GM12878 (cell line): ENCODE measurements at regions not wholly inside any gene's neighbourhood (a gene's known extent, or its start where the extent isn't known, plus 50 kb on each side); places are given as distances from the start of the nearest gene placed in this dataset.
"Not testable (repeated sequence)": the region's sequence is repeated elsewhere in the genome, so short reads cannot be mapped to it uniquely, and the experiment has no call there.

Experiments
- CHD2 ChIP-seq: IDR thresholded peaks from 2 replicates; pipeline ENCODE4 v1.6.1; 2011; ENCODE audit warnings: low read depth, low read length, improper control_type of control experiment, borderline replicate concordance
- HDAC2 ChIP-seq: fragments of 200-600 bp; sonication (generic); IDR thresholded peaks from 2 replicates; pipeline ENCODE4 v1.6.1; 2017
- LARP7 ChIP-seq: fragments of 450-650 bp; IDR thresholded peaks from 2 replicates; pipeline ENCODE4 v1.6.1; 2017; ENCODE audit warnings: mild to moderate bottlenecking
- NR2C1 ChIP-seq: fragments of 450-650 bp; IDR thresholded peaks from 2 replicates; pipeline ENCODE4 v1.6.1; 2017; ENCODE audit warnings: antibody characterized with exemption, mild to moderate bottlenecking, moderate library complexity
- RAD21 ChIP-seq: IDR thresholded peaks from 2 replicates; pipeline ENCODE4 v1.6.1; 2011; ENCODE audit warnings: mild to moderate bottlenecking, low read depth, low read length, moderate library complexity; ENCODE audit not compliant: insufficient read depth
- ZSCAN29 ChIP-seq: fragments of 450-650 bp; IDR thresholded peaks from 2 replicates; pipeline ENCODE4 v1.6.1; 2017; ENCODE audit warnings: mild to moderate bottlenecking, moderate library complexity
- ZZZ3 ChIP-seq: IDR thresholded peaks from 2 replicates; pipeline ENCODE4 v1.6.1; 2011; ENCODE audit warnings: low read depth; ENCODE audit not compliant: control insufficient read depth, insufficient read length
- TF ChIP-seq, protein P1 (sequence below), 3 experiments: IDR thresholded peaks in 2 of 3; conservative IDR thresholded peaks in 1 of 3; 2 replicates each; pipeline ENCODE4 v1.5.1; 2011; ENCODE audit warnings: low read depth in 3 of 3, low read length in 3 of 3, mild to moderate bottlenecking in 3 of 3, control low read depth in 2 of 3, moderate library complexity in 2 of 3, inconsistent platforms in 1 of 3, mixed read lengths in 1 of 3; ENCODE audit not compliant: control insufficient read depth in 2 of 3, insufficient read depth in 1 of 3; ENCODE audit errors: extremely low read depth in 1 of 3
- TF ChIP-seq, protein P2 (sequence below): IDR thresholded peaks from 2 replicates; pipeline ENCODE4 v1.6.1; 2011; ENCODE audit warnings: low read depth, low read length, improper control_type of control experiment, borderline replicate concordance

DNA sequence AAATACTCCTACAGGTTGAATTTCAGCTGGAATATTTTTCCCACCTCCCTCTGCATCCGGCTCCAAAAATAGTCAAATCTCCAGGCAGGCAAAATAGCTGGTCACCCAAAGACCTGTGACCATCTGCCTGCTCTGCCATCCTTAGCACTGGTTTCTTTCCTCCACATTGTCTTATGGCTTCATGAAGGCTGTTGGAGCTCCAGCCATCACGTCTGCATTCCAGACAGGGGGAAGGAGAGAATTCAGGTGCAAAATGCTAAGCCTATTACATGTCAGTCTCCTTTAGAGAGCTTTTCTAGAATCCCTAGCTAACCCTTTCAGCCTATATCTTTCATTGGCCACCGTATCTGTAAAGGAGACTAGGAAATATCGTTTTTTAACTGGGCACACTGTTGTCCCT is 367.7 kb downstream of the BCL2L11 start:
- not testable (repeated sequence) for TF ChIP-seq RAD21, LARP7, HDAC2, CHD2, ZSCAN29, NR2C1, ZZZ3
- TF ChIP-seq, protein P1, sequence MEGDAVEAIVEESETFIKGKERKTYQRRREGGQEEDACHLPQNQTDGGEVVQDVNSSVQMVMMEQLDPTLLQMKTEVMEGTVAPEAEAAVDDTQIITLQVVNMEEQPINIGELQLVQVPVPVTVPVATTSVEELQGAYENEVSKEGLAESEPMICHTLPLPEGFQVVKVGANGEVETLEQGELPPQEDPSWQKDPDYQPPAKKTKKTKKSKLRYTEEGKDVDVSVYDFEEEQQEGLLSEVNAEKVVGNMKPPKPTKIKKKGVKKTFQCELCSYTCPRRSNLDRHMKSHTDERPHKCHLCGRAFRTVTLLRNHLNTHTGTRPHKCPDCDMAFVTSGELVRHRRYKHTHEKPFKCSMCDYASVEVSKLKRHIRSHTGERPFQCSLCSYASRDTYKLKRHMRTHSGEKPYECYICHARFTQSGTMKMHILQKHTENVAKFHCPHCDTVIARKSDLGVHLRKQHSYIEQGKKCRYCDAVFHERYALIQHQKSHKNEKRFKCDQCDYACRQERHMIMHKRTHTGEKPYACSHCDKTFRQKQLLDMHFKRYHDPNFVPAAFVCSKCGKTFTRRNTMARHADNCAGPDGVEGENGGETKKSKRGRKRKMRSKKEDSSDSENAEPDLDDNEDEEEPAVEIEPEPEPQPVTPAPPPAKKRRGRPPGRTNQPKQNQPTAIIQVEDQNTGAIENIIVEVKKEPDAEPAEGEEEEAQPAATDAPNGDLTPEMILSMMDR (IDR thresholded peaks at IDR 0.05 in 2 of 3, conservative IDR thresholded peaks at IDR 0.05 in 1 of 3; ENCODE audit: control insufficient read depth in 2 of 3, extremely low read depth in 1 of 3, insufficient read depth in 1 of 3, low read depth in 3 of 3, low read length in 3 of 3), result not testable (repeated sequence)
- TF ChIP-seq, protein P2, sequence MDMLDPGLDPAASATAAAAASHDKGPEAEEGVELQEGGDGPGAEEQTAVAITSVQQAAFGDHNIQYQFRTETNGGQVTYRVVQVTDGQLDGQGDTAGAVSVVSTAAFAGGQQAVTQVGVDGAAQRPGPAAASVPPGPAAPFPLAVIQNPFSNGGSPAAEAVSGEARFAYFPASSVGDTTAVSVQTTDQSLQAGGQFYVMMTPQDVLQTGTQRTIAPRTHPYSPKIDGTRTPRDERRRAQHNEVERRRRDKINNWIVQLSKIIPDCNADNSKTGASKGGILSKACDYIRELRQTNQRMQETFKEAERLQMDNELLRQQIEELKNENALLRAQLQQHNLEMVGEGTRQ, result not testable (repeated sequence)
